ENCODE measurements at regions not wholly inside any gene's neighbourhood (a gene's known extent, or its start where the extent isn't known, plus 50 kb on each side); places are given as distances from the start of the nearest gene placed in this dataset.

GRCh38 chr21:15278279-15278678, 213.5 kb upstream of the NRIP1 start:
- no peak for DNase-seq (ENCODE audit: low spot score)
- Histone ChIP-seq H3K9me3 (no peaks in the 10 kb centered on the region), H3K27me3 (replicated peaks; ENCODE audit: insufficient read depth) (no peaks in the 10 kb centered on the region), H3K4me3 (no peak overlapping the region), H3K36me3 (no peaks in the 10 kb centered on the region), H3K4me1 (replicated peaks) (no peaks in the 10 kb centered on the region), H3K27ac (no peak overlapping the region)
- intact Hi-C loops (cut with DNase I) = no loop called here
- TF ChIP-seq POLR2A (IDR thresholded peaks at IDR 0.05) (no peak), POLR2AphosphoS5 (IDR thresholded peaks at IDR 0.05) (no peak)
- TF ChIP-seq, protein P1, sequence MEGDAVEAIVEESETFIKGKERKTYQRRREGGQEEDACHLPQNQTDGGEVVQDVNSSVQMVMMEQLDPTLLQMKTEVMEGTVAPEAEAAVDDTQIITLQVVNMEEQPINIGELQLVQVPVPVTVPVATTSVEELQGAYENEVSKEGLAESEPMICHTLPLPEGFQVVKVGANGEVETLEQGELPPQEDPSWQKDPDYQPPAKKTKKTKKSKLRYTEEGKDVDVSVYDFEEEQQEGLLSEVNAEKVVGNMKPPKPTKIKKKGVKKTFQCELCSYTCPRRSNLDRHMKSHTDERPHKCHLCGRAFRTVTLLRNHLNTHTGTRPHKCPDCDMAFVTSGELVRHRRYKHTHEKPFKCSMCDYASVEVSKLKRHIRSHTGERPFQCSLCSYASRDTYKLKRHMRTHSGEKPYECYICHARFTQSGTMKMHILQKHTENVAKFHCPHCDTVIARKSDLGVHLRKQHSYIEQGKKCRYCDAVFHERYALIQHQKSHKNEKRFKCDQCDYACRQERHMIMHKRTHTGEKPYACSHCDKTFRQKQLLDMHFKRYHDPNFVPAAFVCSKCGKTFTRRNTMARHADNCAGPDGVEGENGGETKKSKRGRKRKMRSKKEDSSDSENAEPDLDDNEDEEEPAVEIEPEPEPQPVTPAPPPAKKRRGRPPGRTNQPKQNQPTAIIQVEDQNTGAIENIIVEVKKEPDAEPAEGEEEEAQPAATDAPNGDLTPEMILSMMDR (IDR thresholded peaks at IDR 0.05) = no peak
- WGBS = 94% methylated on average over 5 of the region's 5 CpGs

DNA sequence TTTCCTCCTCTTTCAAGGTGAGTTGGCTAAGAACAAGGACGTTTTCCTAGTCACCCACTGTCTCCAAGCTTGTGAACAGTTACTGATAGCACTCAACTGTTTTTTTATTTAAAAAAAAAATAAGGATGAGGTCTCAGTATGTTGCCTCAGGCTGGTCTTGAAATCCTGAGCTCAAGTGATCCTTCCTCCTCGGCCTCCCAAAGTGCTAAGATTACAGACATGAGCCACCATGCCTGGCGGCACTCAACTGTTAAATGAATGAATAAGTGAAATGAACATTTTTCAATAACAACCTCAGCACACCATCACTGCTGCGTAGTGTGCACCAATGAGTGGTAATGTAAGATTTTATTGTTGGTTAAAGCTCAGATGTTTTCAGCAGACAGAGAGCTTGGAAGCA, 214.1 kb upstream of the NRIP1 start:
- WGBS = 85% methylated on average over 4 of the region's 4 CpGs
- Histone ChIP-seq H3K27ac (no peak overlapping the region), H3K36me3 (no peaks in the 10 kb centered on the region), H3K4me3 (no peak overlapping the region), H3K27me3 (replicated peaks; ENCODE audit: insufficient read depth) (no peaks in the 10 kb centered on the region), H3K4me1 (replicated peaks) (no peaks in the 10 kb centered on the region), H3K9me3 (no peaks in the 10 kb centered on the region)
- intact Hi-C loops (cut with DNase I) = no loop called here
- DNase-seq (ENCODE audit: low spot score) = no peak
- TF ChIP-seq POLR2AphosphoS5 (IDR thresholded peaks at IDR 0.05) = no peak
- TF ChIP-seq, protein P1 (IDR thresholded peaks at IDR 0.05) = no peak
- no peak for TF ChIP-seq POLR2A (IDR thresholded peaks at IDR 0.05)

DNA sequence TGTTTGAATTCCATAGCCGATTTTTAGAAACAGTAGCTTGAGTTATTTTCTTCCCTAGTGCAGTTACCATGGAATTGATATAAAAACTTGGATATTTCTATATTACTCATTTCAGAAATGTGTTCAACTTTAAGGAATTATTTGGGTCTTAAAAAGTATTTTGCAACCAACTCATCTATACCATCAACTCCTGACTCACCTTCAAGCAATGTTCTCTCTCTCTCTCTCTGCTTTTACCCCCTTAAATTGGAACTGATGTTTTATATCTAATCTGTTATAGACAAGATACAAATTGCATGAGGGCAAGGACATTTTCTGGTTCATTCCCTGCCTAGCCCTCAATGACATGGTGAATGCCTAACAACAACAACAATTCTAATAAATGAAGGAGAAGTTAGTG, 214.7 kb upstream of the NRIP1 start:
- Histone ChIP-seq H3K27me3 (replicated peaks; ENCODE audit: insufficient read depth) (no peaks in the 10 kb centered on the region), H3K27ac (no peak overlapping the region), H3K9me3 (no peaks in the 10 kb centered on the region), H3K4me3 (no peak overlapping the region), H3K36me3 (no peaks in the 10 kb centered on the region), H3K4me1 (replicated peaks) (no peaks in the 10 kb centered on the region)
- DNase-seq (ENCODE audit: low spot score) = no peak
- intact Hi-C loops (cut with DNase I) = no loop called here
- TF ChIP-seq, protein P1 (IDR thresholded peaks at IDR 0.05) = no peak
- TF ChIP-seq POLR2A (IDR thresholded peaks at IDR 0.05) (no peak), POLR2AphosphoS5 (IDR thresholded peaks at IDR 0.05) (no peak)
- 100% methylated on average over 1 of the region's 1 CpG for WGBS

- Histone ChIP-seq H3K9me3 (no peaks in the 10 kb centered on the region), H3K4me3 (no peak overlapping the region), H3K4me1 (replicated peaks) (no peaks in the 10 kb centered on the region), H3K36me3 (no peaks in the 10 kb centered on the region), H3K27ac (no peak overlapping the region), H3K27me3 (replicated peaks; ENCODE audit: insufficient read depth) (no peaks in the 10 kb centered on the region)
- intact Hi-C loops (cut with DNase I) = no loop called here
- no peak for TF ChIP-seq POLR2AphosphoS5 (IDR thresholded peaks at IDR 0.05)
- no peak for TF ChIP-seq POLR2A (IDR thresholded peaks at IDR 0.05)
- TF ChIP-seq, protein P1 (IDR thresholded peaks at IDR 0.05) = no peak
- WGBS = 92% methylated on average over 3 of the region's 3 CpGs
- no peak for DNase-seq (ENCODE audit: low spot score)
Observed at GRCh38 chr21:15281714-15282113, 216.9 kb upstream of the NRIP1 start.

- no peak for DNase-seq (ENCODE audit: low spot score)
- WGBS = 43% methylated on average over 1 of the region's 1 CpG
- no peaks in the 10 kb centered on the region for H3K36me3 ChIP-seq
- H3K4me3 ChIP-seq = no peak overlapping the region
- intact Hi-C loops (cut with DNase I) = no loop called here
- TF ChIP-seq POLR2AphosphoS5 (IDR thresholded peaks at IDR 0.05) = no peak
- no peak for TF ChIP-seq POLR2A (IDR thresholded peaks at IDR 0.05)
- TF ChIP-seq, protein P1 (IDR thresholded peaks at IDR 0.05) = no peak
- no peaks in the 10 kb centered on the region for H3K9me3 ChIP-seq
- H3K27ac ChIP-seq = no peak overlapping the region
- H3K27me3 ChIP-seq (replicated peaks; ENCODE audit: insufficient read depth) = no peaks in the 10 kb centered on the region
- H3K4me1 ChIP-seq (replicated peaks) = no peaks in the 10 kb centered on the region
Observed at GRCh38 chr21:15282665-15283064, 217.9 kb upstream of the NRIP1 start.

All from prostate gland (tissue), 2 donors.